Stomach (tissue), 4 donors: ENCODE measurements at regions not wholly inside any gene's neighbourhood (a gene's known extent, or its start where the extent isn't known, plus 50 kb on each side); places are given as distances from the start of the nearest gene placed in this dataset.

Source experiments
- CTCF ChIP-seq, 7 experiments: fragments of 450-650 bp in 4 of 7; fragments of 200-600 bp in 3 of 7; sonication (generic) in 3 of 7; IDR thresholded peaks; one replicate each; pipeline ENCODE4 v1.5.1; 2016 to 2019; ENCODE audit warnings: antibody characterized with exemption in 7 of 7, control low read depth in 2 of 7, mild to moderate bottlenecking in 1 of 7
- EP300 ChIP-seq: sonication (generic); formaldehyde crosslinking; IDR thresholded peaks from one replicate; pipeline ENCODE4 v1.6.1; 2017; ENCODE audit warnings: antibody characterized with exemption
- POLR2A ChIP-seq, 4 donors: fragments of 450-650 bp; IDR thresholded peaks; one replicate each; pipeline ENCODE4 v1.6.1; 2016; ENCODE audit warnings: antibody characterized with exemption in 4 of 4, control low read depth in 2 of 4, mild to moderate bottlenecking in 1 of 4, moderate library complexity in 1 of 4

DNA sequence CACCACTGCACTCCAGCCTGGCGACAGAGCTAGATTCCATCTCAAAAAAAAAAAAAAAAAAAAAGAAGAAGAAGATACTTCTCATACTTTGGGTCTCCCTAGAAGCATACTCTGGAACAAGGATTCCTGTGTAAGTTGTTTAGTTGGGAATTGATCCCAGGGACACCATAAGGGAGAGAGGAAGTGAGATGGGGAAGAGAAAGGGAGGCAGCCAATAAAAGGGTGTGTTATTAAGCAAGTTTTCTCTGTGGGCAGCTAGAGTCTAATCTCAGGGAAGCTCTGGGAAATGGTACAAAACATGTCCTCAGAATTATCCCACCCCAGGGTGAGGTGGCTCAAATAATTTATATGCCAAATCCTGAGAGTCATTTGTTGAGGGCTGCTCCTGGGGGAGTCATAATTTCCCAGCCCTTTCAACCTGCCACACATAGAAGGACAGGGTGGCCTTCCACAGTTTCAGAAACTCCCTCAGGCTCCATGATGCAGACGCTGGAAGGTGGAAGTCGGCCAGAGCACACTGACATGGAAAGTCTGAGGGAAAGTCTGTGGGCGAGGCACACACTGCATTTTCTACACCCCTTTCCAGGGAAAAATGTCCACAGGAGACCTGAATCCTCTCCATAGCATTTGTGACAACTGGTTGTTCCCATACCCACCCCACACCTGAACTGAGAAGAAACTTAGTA, 86.4 kb upstream of the SLC4A7 start:
- TF ChIP-seq CTCF (IDR thresholded peaks at IDR 0.05) (no peak), POLR2A (IDR thresholded peaks at IDR 0.05) (no peak), EP300 (no peak)
